ENCODE measurements at regions not wholly inside any gene's neighbourhood (a gene's known extent, or its start where the extent isn't known, plus 50 kb on each side); places are given as distances from the start of the nearest gene placed in this dataset.

GRCh38 chr6:137685798-137686375 is 181.2 kb upstream of the TNFAIP3 start:
- H3K27me3 Mint-ChIP-seq, result peaks cover 12% of the 10 kb centered on the region
- no peaks in the 10 kb centered on the region for H3K27me3 ChIP-seq (ENCODE audit: control insufficient read depth, insufficient read depth, low read length)
- no peak for DNase-seq
- no peaks in the 10 kb centered on the region for H3K9me3 ChIP-seq (ENCODE audit: control insufficient read depth in 2 of 2, low read length in 2 of 2)
- no peak overlapping the region for H3K4me3 ChIP-seq (ENCODE audit: low read depth, low read length)
- H3K36me3 Mint-ChIP-seq, result no peaks in the 10 kb centered on the region
- H3K4me1 Mint-ChIP-seq, result peaks cover 2 to 15% (median 6%) of the 10 kb centered on the region in 4 donors
- H3K36me3 ChIP-seq (ENCODE audit: control insufficient read depth, insufficient read depth, low read length), result no peaks in the 10 kb centered on the region
- peaks cover 0 to 5% (median 0%) of the 10 kb centered on the region in 7 donors for H3K9me3 Mint-ChIP-seq
- H3K4me3 Mint-ChIP-seq, result no peak overlapping the region
- no peak for ATAC-seq (ENCODE audit: low read depth in 2 of 2)
- no peak overlapping the region for H3K27ac ChIP-seq (ENCODE audit: insufficient read depth, low read length, poor library complexity, severe bottlenecking)
- H3K27ac Mint-ChIP-seq, result no peak overlapping the region
- H3K4me1 ChIP-seq (ENCODE audit: control insufficient read depth, insufficient read depth, low read length, poor library complexity, severe bottlenecking), result peaks cover 2% of the 10 kb centered on the region

- ATAC-seq (ENCODE audit: low read depth in 2 of 2), result no peak
- Histone ChIP-seq H3K4me3 (ENCODE audit: low read depth, low read length) (no peak overlapping the region), H3K4me1 (ENCODE audit: control insufficient read depth, insufficient read depth, low read length, poor library complexity, severe bottlenecking) (no peaks in the 10 kb centered on the region), H3K9me3 (ENCODE audit: control insufficient read depth in 2 of 2, low read length in 2 of 2) (no peaks in the 10 kb centered on the region), H3K27me3 (ENCODE audit: control insufficient read depth, insufficient read depth, low read length) (no peaks in the 10 kb centered on the region), H3K36me3 (ENCODE audit: control insufficient read depth, insufficient read depth, low read length) (no peaks in the 10 kb centered on the region), H3K27ac (ENCODE audit: insufficient read depth, low read length, poor library complexity, severe bottlenecking) (no peak overlapping the region)
- no peaks in the 10 kb centered on the region for H3K36me3 Mint-ChIP-seq
- H3K27ac Mint-ChIP-seq, result no peak overlapping the region
- peaks cover 0 to 2% (median 0%) of the 10 kb centered on the region in 7 donors for H3K9me3 Mint-ChIP-seq
- no peak overlapping the region for H3K4me3 Mint-ChIP-seq
- DNase-seq, result no peak
- peaks cover 0 to 12% (median 3%) of the 10 kb centered on the region in 4 donors for H3K4me1 Mint-ChIP-seq
- H3K27me3 Mint-ChIP-seq, result peaks cover 11% of the 10 kb centered on the region
Measured at GRCh38 chr6:137687818-137688217, 179.2 kb upstream of the TNFAIP3 start.

GRCh38 chr6:137688230-137688971 is 178.7 kb upstream of the TNFAIP3 start:
- Mint-ChIP-seq H3K27ac (no peak overlapping the region), H3K4me1 (peaks cover 0 to 12% (median 3%) of the 10 kb centered on the region in 4 donors), H3K9me3 (peaks cover 0 to 2% (median 0%) of the 10 kb centered on the region in 7 donors), H3K27me3 (peaks cover 5% of the 10 kb centered on the region), H3K36me3 (no peaks in the 10 kb centered on the region), H3K4me3 (no peak overlapping the region)
- DNase-seq (peak in 1 of 3 donors; percentile 32), ATAC-seq (ENCODE audit: low read depth in 2 of 2) (no peak)
- Histone ChIP-seq H3K4me3 (ENCODE audit: low read depth, low read length) (no peak overlapping the region), H3K27ac (ENCODE audit: insufficient read depth, low read length, poor library complexity, severe bottlenecking) (no peak overlapping the region), H3K27me3 (ENCODE audit: control insufficient read depth, insufficient read depth, low read length) (no peaks in the 10 kb centered on the region), H3K4me1 (ENCODE audit: control insufficient read depth, insufficient read depth, low read length, poor library complexity, severe bottlenecking) (no peaks in the 10 kb centered on the region), H3K36me3 (ENCODE audit: control insufficient read depth, insufficient read depth, low read length) (no peaks in the 10 kb centered on the region), H3K9me3 (ENCODE audit: control insufficient read depth in 2 of 2, low read length in 2 of 2) (no peaks in the 10 kb centered on the region)

- H3K27ac Mint-ChIP-seq, result no peak overlapping the region
- H3K4me1 Mint-ChIP-seq, result peaks cover 0 to 4% (median 1%) of the 10 kb centered on the region in 4 donors
- H3K9me3 Mint-ChIP-seq, result peaks cover 0 to 2% (median 0%) of the 10 kb centered on the region in 7 donors
- Histone ChIP-seq H3K9me3 (ENCODE audit: control insufficient read depth in 2 of 2, low read length in 2 of 2) (no peaks in the 10 kb centered on the region), H3K4me3 (ENCODE audit: low read depth, low read length) (no peak overlapping the region), H3K27ac (ENCODE audit: insufficient read depth, low read length, poor library complexity, severe bottlenecking) (no peak overlapping the region), H3K36me3 (ENCODE audit: control insufficient read depth, insufficient read depth, low read length) (no peaks in the 10 kb centered on the region), H3K27me3 (ENCODE audit: control insufficient read depth, insufficient read depth, low read length) (no peaks in the 10 kb centered on the region), H3K4me1 (ENCODE audit: control insufficient read depth, insufficient read depth, low read length, poor library complexity, severe bottlenecking) (no peaks in the 10 kb centered on the region)
- DNase-seq (no peak), ATAC-seq (ENCODE audit: low read depth in 2 of 2) (no peak)
- H3K36me3 Mint-ChIP-seq, result no peaks in the 10 kb centered on the region
- H3K4me3 Mint-ChIP-seq, result no peak overlapping the region
- H3K27me3 Mint-ChIP-seq, result no peaks in the 10 kb centered on the region
Measured at GRCh38 chr6:137689377-137689776, 177.7 kb upstream of the TNFAIP3 start.

GRCh38 chr6:137690034-137690433 is 177.0 kb upstream of the TNFAIP3 start:
- Mint-ChIP-seq H3K4me3 (no peak overlapping the region), H3K27me3 (no peaks in the 10 kb centered on the region), H3K27ac (no peak overlapping the region), H3K9me3 (peaks cover 0 to 2% (median 0%) of the 10 kb centered on the region in 7 donors), H3K36me3 (no peaks in the 10 kb centered on the region), H3K4me1 (no peaks in the 10 kb centered on the region)
- Histone ChIP-seq H3K36me3 (ENCODE audit: control insufficient read depth, insufficient read depth, low read length) (no peaks in the 10 kb centered on the region), H3K27me3 (ENCODE audit: control insufficient read depth, insufficient read depth, low read length) (no peaks in the 10 kb centered on the region), H3K4me1 (ENCODE audit: control insufficient read depth, insufficient read depth, low read length, poor library complexity, severe bottlenecking) (no peaks in the 10 kb centered on the region), H3K4me3 (ENCODE audit: low read depth, low read length) (no peak overlapping the region), H3K9me3 (ENCODE audit: control insufficient read depth in 2 of 2, low read length in 2 of 2) (no peaks in the 10 kb centered on the region), H3K27ac (ENCODE audit: insufficient read depth, low read length, poor library complexity, severe bottlenecking) (no peak overlapping the region)
- no peak for ATAC-seq (ENCODE audit: low read depth in 2 of 2)
- no peak for DNase-seq

- Mint-ChIP-seq H3K9me3 (peaks cover 0 to under 1% (median 0%) of the 10 kb centered on the region in 7 donors), H3K27ac (no peak overlapping the region), H3K4me3 (no peak overlapping the region), H3K36me3 (no peaks in the 10 kb centered on the region), H3K27me3 (peaks cover 5% of the 10 kb centered on the region), H3K4me1 (no peaks in the 10 kb centered on the region)
- no peak overlapping the region for H3K4me3 ChIP-seq (ENCODE audit: low read depth, low read length)
- no peaks in the 10 kb centered on the region for H3K36me3 ChIP-seq (ENCODE audit: control insufficient read depth, insufficient read depth, low read length)
- H3K27me3 ChIP-seq (ENCODE audit: control insufficient read depth, insufficient read depth, low read length), result no peaks in the 10 kb centered on the region
- no peak overlapping the region for H3K27ac ChIP-seq (ENCODE audit: insufficient read depth, low read length, poor library complexity, severe bottlenecking)
- DNase-seq, result no peak
- H3K9me3 ChIP-seq (ENCODE audit: control insufficient read depth in 2 of 2, low read length in 2 of 2), result no peaks in the 10 kb centered on the region
- ATAC-seq (ENCODE audit: low read depth in 2 of 2), result no peak
- H3K4me1 ChIP-seq (ENCODE audit: control insufficient read depth, insufficient read depth, low read length, poor library complexity, severe bottlenecking), result no peaks in the 10 kb centered on the region
Measured at GRCh38 chr6:137690721-137691120, 176.3 kb upstream of the TNFAIP3 start.

GRCh38 chr6:137692308-137692707 is 174.8 kb upstream of the TNFAIP3 start:
- DNase-seq (no peak), ATAC-seq (ENCODE audit: low read depth in 2 of 2) (no peak)
- Mint-ChIP-seq H3K27ac (no peak overlapping the region), H3K4me1 (peaks cover 0 to 6% (median 0%) of the 10 kb centered on the region in 4 donors), H3K9me3 (peaks cover 0 to 1% (median 0%) of the 10 kb centered on the region in 7 donors), H3K4me3 (no peak overlapping the region), H3K27me3 (peaks cover 6% of the 10 kb centered on the region), H3K36me3 (no peaks in the 10 kb centered on the region)
- H3K36me3 ChIP-seq (ENCODE audit: control insufficient read depth, insufficient read depth, low read length), result no peaks in the 10 kb centered on the region
- H3K27me3 ChIP-seq (ENCODE audit: control insufficient read depth, insufficient read depth, low read length), result no peaks in the 10 kb centered on the region
- H3K9me3 ChIP-seq (ENCODE audit: control insufficient read depth in 2 of 2, low read length in 2 of 2), result no peaks in the 10 kb centered on the region
- H3K27ac ChIP-seq (ENCODE audit: insufficient read depth, low read length, poor library complexity, severe bottlenecking), result no peak overlapping the region
- no peaks in the 10 kb centered on the region for H3K4me1 ChIP-seq (ENCODE audit: control insufficient read depth, insufficient read depth, low read length, poor library complexity, severe bottlenecking)
- no peak overlapping the region for H3K4me3 ChIP-seq (ENCODE audit: low read depth, low read length)

GRCh38 chr6:137692806-137693205 is 174.3 kb upstream of the TNFAIP3 start:
- Mint-ChIP-seq H3K4me1 (peaks cover 0 to 6% (median 0%) of the 10 kb centered on the region in 4 donors), H3K4me3 (no peak overlapping the region), H3K9me3 (peaks cover 0 to 1% (median 0%) of the 10 kb centered on the region in 7 donors), H3K36me3 (no peaks in the 10 kb centered on the region), H3K27me3 (peaks cover 6% of the 10 kb centered on the region), H3K27ac (no peak overlapping the region)
- Histone ChIP-seq H3K27ac (ENCODE audit: insufficient read depth, low read length, poor library complexity, severe bottlenecking) (no peak overlapping the region), H3K4me3 (ENCODE audit: low read depth, low read length) (no peak overlapping the region), H3K36me3 (ENCODE audit: control insufficient read depth, insufficient read depth, low read length) (no peaks in the 10 kb centered on the region), H3K4me1 (ENCODE audit: control insufficient read depth, insufficient read depth, low read length, poor library complexity, severe bottlenecking) (no peaks in the 10 kb centered on the region), H3K27me3 (ENCODE audit: control insufficient read depth, insufficient read depth, low read length) (no peaks in the 10 kb centered on the region), H3K9me3 (ENCODE audit: control insufficient read depth in 2 of 2, low read length in 2 of 2) (no peaks in the 10 kb centered on the region)
- DNase-seq (no peak), ATAC-seq (ENCODE audit: low read depth in 2 of 2) (no peak)
